OCI-LY3 (cell line): ENCODE measurements at regions not wholly inside any gene's neighbourhood (a gene's known extent, or its start where the extent isn't known, plus 50 kb on each side); places are given as distances from the start of the nearest gene placed in this dataset.

Experiments used
- CTCF ChIP-seq: fragments of 200-600, 300-600 bp; sonication (generic); IDR thresholded peaks from 2 replicates; pipeline ENCODE4 v1.5.1; 2014; ENCODE audit warnings: antibody characterized with exemption, low read length, low read depth
- EZH2phosphoT487 ChIP-seq: fragments of 200-600 bp; shearing (Covaris generic); IDR thresholded peaks from 2 replicates; pipeline ENCODE4 v1.6.1; 2018; ENCODE audit warnings: antibody characterized with exemption, mixed run types, low read depth

- TF ChIP-seq CTCF: peak; percentile 66
- no peak for TF ChIP-seq EZH2phosphoT487
Observed at GRCh38 chr16:62190426-62190825, 154.2 kb upstream of the CDH8 start.
